ENCODE measurements at regions not wholly inside any gene's neighbourhood (a gene's known extent, or its start where the extent isn't known, plus 50 kb on each side); places are given as distances from the start of the nearest gene placed in this dataset.

GRCh38 chr10:3544561-3544960 lies 240.4 kb downstream of the KLF6 start:
- Histone ChIP-seq H3K36me3 (replicated peaks in 1 of 2; ENCODE audit: control insufficient read depth in 1 of 2, insufficient read depth in 2 of 2, low read length in 1 of 2) (no peaks in the 10 kb centered on the region), H3K9me2 (no peaks in the 10 kb centered on the region), H3K9ac (no peak overlapping the region), H4K20me1 (ENCODE audit: insufficient read depth) (no peaks in the 10 kb centered on the region), H3K27me3 (ENCODE audit: insufficient read depth) (no peaks in the 10 kb centered on the region), H2AFZ (ENCODE audit: low read depth) (no peak overlapping the region), H3F3A (replicated peaks; ENCODE audit: insufficient read depth) (peaks cover 16% of the 10 kb centered on the region), H3K4me3 (ENCODE audit: low read depth in 2 of 2, low read length in 1 of 2) (no peak overlapping the region), H3K9me3 (no peaks in the 10 kb centered on the region), H3K4me1 (ENCODE audit: control insufficient read depth in 1 of 2, insufficient read depth in 2 of 2, low read depth in 1 of 2, low read length in 1 of 2) (peaks cover 2 to 15% of the 10 kb centered on the region in 2 experiments; a peak in 3 of 4 replicates), H3K4me2 (no peak overlapping the region), H3K27ac (ENCODE audit: low read depth in 2 of 2, low read length in 1 of 2) (no peak overlapping the region), H3K79me2 (ENCODE audit: insufficient read depth) (no peaks in the 10 kb centered on the region)
- ChIA-PET CTCF (no interaction called here), POLR2A (no interaction called here)
- WGBS (ENCODE audit: low lambda C conversion rate), result 87% methylated on average over 4 of the region's 4 CpGs
- DNase-seq, result no peak
- TF ChIP-seq FOXJ3 (CRISPR knock-in tag; IDR thresholded peaks at IDR 0.05), result no peak
- TF ChIP-seq TAF1 (IDR thresholded peaks at IDR 0.05; ENCODE audit: borderline replicate concordance, low read depth, low read length), result no peak
- TF ChIP-seq GABPA (IDR thresholded peaks at IDR 0.05; ENCODE audit: low read depth), result no peak
- TF ChIP-seq SIN3A (IDR thresholded peaks at IDR 0.05; ENCODE audit: borderline replicate concordance, low read depth, low read length), result no peak
- TF ChIP-seq EP300 (IDR thresholded peaks at IDR 0.05; ENCODE audit: borderline replicate concordance in 1 of 2, low read depth in 1 of 2, low read length in 1 of 2), result no peak

- H3K4me3 ChIP-seq (ENCODE audit: low read depth in 2 of 2, low read length in 1 of 2), result no peak overlapping the region
- H3K4me2 ChIP-seq, result peak overlapping the region; percentile 65; the same call in 1 of the 2 replicates
- WGBS (ENCODE audit: low lambda C conversion rate), result 29% methylated on average over 5 of the region's 5 CpGs
- H3K36me3 ChIP-seq (replicated peaks in 1 of 2; ENCODE audit: control insufficient read depth in 1 of 2, insufficient read depth in 2 of 2, low read length in 1 of 2), result no peaks in the 10 kb centered on the region
- no peaks in the 10 kb centered on the region for H3K9me2 ChIP-seq
- H3K27me3 ChIP-seq (ENCODE audit: insufficient read depth), result no peaks in the 10 kb centered on the region
- H3F3A ChIP-seq (replicated peaks; ENCODE audit: insufficient read depth), result peaks cover 23% of the 10 kb centered on the region
- no peak for DNase-seq
- no peaks in the 10 kb centered on the region for H3K79me2 ChIP-seq (ENCODE audit: insufficient read depth)
- ChIA-PET POLR2A (no interaction called here), CTCF (no interaction called here)
- no peaks in the 10 kb centered on the region for H4K20me1 ChIP-seq (ENCODE audit: insufficient read depth)
- H3K9ac ChIP-seq, result peak overlapping the region; percentile 45; the same call in 1 of the 2 replicates
- H2AFZ ChIP-seq (ENCODE audit: low read depth), result peak overlapping the region; percentile 32; the same call in 1 of the 2 replicates
- H3K4me1 ChIP-seq (ENCODE audit: control insufficient read depth in 1 of 2, insufficient read depth in 2 of 2, low read depth in 1 of 2, low read length in 1 of 2), result peaks cover 2 to 24% of the 10 kb centered on the region in 2 experiments; a peak in 3 of 4 replicates
- H3K9me3 ChIP-seq, result no peaks in the 10 kb centered on the region
- peak overlapping the region in 1 of 2 experiments; percentile 95; a peak in 2 of 4 replicates for H3K27ac ChIP-seq (ENCODE audit: low read depth in 2 of 2, low read length in 1 of 2)
- no peak for TF ChIP-seq FOXM1 (IDR thresholded peaks at IDR 0.05; ENCODE audit: low read depth)
- no peak for TF ChIP-seq MXI1 (IDR thresholded peaks at IDR 0.05; ENCODE audit: low read depth, low read length)
- peak; percentile 80 for TF ChIP-seq TCF12 (IDR thresholded peaks at IDR 0.05)
- TF ChIP-seq FOSL2 (IDR thresholded peaks at IDR 0.05; ENCODE audit: borderline replicate concordance, low read depth), result peak; percentile 85
- TF ChIP-seq EZH2phosphoT487 (IDR thresholded peaks at IDR 0.05; ENCODE audit: borderline replicate concordance, low read depth), result no peak
- peak; percentile 28; the same call in 1 of the 2 replicates for TF ChIP-seq RXRA (IDR thresholded peaks at IDR 0.05; ENCODE audit: borderline replicate concordance, low read depth)
- TF ChIP-seq GABPA (IDR thresholded peaks at IDR 0.05; ENCODE audit: low read depth), result no peak
- no peak for TF ChIP-seq YY1 (IDR thresholded peaks at IDR 0.05; ENCODE audit: low read depth)
- TF ChIP-seq SIN3A (IDR thresholded peaks at IDR 0.05; ENCODE audit: borderline replicate concordance, low read depth, low read length), result no peak
- TF ChIP-seq JUND (IDR thresholded peaks at IDR 0.05), result peak; percentile 86
- no peak for TF ChIP-seq TAF1 (IDR thresholded peaks at IDR 0.05; ENCODE audit: borderline replicate concordance, low read depth, low read length)
- TF ChIP-seq MEF2A (IDR thresholded peaks at IDR 0.05; ENCODE audit: borderline replicate concordance, low read depth), result peak; percentile 43; the same call in 1 of the 2 replicates
- no peak for TF ChIP-seq USF2 (IDR thresholded peaks at IDR 0.05; ENCODE audit: borderline replicate concordance, low read depth, low read length)
- 0 out of 2 replicates have a peak, but pooled peaks have one; percentile 39 for TF ChIP-seq TEAD4 (IDR thresholded peaks at IDR 0.05; ENCODE audit: borderline replicate concordance, insufficient read depth)
- TF ChIP-seq REST (IDR thresholded peaks at IDR 0.05; ENCODE audit: low read depth, low read length), result peak; percentile 29; the same call in 1 of the 2 replicates
- peak; percentile 57 for TF ChIP-seq MAX (IDR thresholded peaks at IDR 0.05; ENCODE audit: low read depth)
- TF ChIP-seq NRF1 (IDR thresholded peaks at IDR 0.05; ENCODE audit: low read depth, low read length), result no peak
- TF ChIP-seq RFX5 (IDR thresholded peaks at IDR 0.05; ENCODE audit: low read length), result no peak
- TF ChIP-seq EP300 (IDR thresholded peaks at IDR 0.05; ENCODE audit: borderline replicate concordance in 1 of 2, low read depth in 1 of 2, low read length in 1 of 2), result peak in 1 of 2 experiments; percentile 68; a peak in 2 of 4 replicates
- peak; percentile 57 for TF ChIP-seq NFIC (IDR thresholded peaks at IDR 0.05; ENCODE audit: borderline replicate concordance)
- peak; percentile 78 for TF ChIP-seq PBX3 (IDR thresholded peaks at IDR 0.05)
These were observed 242.8 kb downstream of the KLF6 start for GRCh38 chr10:3542185-3542611.

All from SK-N-SH (cell line).